ENCODE measurements at regions not wholly inside any gene's neighbourhood (a gene's known extent, or its start where the extent isn't known, plus 50 kb on each side); places are given as distances from the start of the nearest gene placed in this dataset.

- H3K4me3 ChIP-seq (ENCODE audit: low read depth, low read length), result no peak overlapping the region
- TF ChIP-seq MAX (IDR thresholded peaks at IDR 0.05; ENCODE audit: low read depth, low read length) (no peak), POLR2A (IDR thresholded peaks at IDR 0.05; ENCODE audit: extremely low read depth, insufficient read length) (no peak), MYC (IDR thresholded peaks at IDR 0.05; ENCODE audit: low read depth, low read length) (no peak), CTCF (IDR thresholded peaks at IDR 0.05; ENCODE audit: low read depth, low read length) (no peak)
- no peak for DNase-seq (ENCODE audit: low read depth)
Measured at GRCh38 chr3:187930021-187930420, 184.8 kb upstream of the BCL6 start.

GRCh38 chr3:187931101-187931500 lies 185.8 kb upstream of the BCL6 start:
- H3K4me3 ChIP-seq (ENCODE audit: low read depth, low read length), result no peak overlapping the region
- no peak for TF ChIP-seq MAX (IDR thresholded peaks at IDR 0.05; ENCODE audit: low read depth, low read length)
- TF ChIP-seq MYC (IDR thresholded peaks at IDR 0.05; ENCODE audit: low read depth, low read length), result no peak
- TF ChIP-seq CTCF (IDR thresholded peaks at IDR 0.05; ENCODE audit: low read depth, low read length), result no peak
- no peak for TF ChIP-seq POLR2A (IDR thresholded peaks at IDR 0.05; ENCODE audit: extremely low read depth, insufficient read length)
- DNase-seq (ENCODE audit: low read depth), result no peak

- no peak overlapping the region for H3K4me3 ChIP-seq (ENCODE audit: low read depth, low read length)
- no peak for DNase-seq (ENCODE audit: low read depth)
- TF ChIP-seq CTCF (IDR thresholded peaks at IDR 0.05; ENCODE audit: low read depth, low read length), result no peak
- no peak for TF ChIP-seq POLR2A (IDR thresholded peaks at IDR 0.05; ENCODE audit: extremely low read depth, insufficient read length)
- TF ChIP-seq MYC (IDR thresholded peaks at IDR 0.05; ENCODE audit: low read depth, low read length), result no peak
- TF ChIP-seq MAX (IDR thresholded peaks at IDR 0.05; ENCODE audit: low read depth, low read length), result no peak
Measured at GRCh38 chr3:187931770-187932278, 186.6 kb upstream of the BCL6 start.

GRCh38 chr3:187932530-187932929 lies 187.3 kb upstream of the BCL6 start:
- TF ChIP-seq CTCF (IDR thresholded peaks at IDR 0.05; ENCODE audit: low read depth, low read length) (no peak), POLR2A (IDR thresholded peaks at IDR 0.05; ENCODE audit: extremely low read depth, insufficient read length) (no peak), MYC (IDR thresholded peaks at IDR 0.05; ENCODE audit: low read depth, low read length) (no peak), MAX (IDR thresholded peaks at IDR 0.05; ENCODE audit: low read depth, low read length) (no peak)
- H3K4me3 ChIP-seq (ENCODE audit: low read depth, low read length), result no peak overlapping the region
- no peak for DNase-seq (ENCODE audit: low read depth)

GRCh38 chr3:187935623-187936156 lies 190.4 kb upstream of the BCL6 start:
- TF ChIP-seq MYC (IDR thresholded peaks at IDR 0.05; ENCODE audit: low read depth, low read length) (no peak), CTCF (IDR thresholded peaks at IDR 0.05; ENCODE audit: low read depth, low read length) (no peak), POLR2A (IDR thresholded peaks at IDR 0.05; ENCODE audit: extremely low read depth, insufficient read length) (no peak), MAX (IDR thresholded peaks at IDR 0.05; ENCODE audit: low read depth, low read length) (no peak)
- peak; percentile 34 for DNase-seq (ENCODE audit: low read depth)
- no peak overlapping the region for H3K4me3 ChIP-seq (ENCODE audit: low read depth, low read length)
